ENCODE measurements at regions not wholly inside any gene's neighbourhood (a gene's known extent, or its start where the extent isn't known, plus 50 kb on each side); places are given as distances from the start of the nearest gene placed in this dataset.

DNA sequence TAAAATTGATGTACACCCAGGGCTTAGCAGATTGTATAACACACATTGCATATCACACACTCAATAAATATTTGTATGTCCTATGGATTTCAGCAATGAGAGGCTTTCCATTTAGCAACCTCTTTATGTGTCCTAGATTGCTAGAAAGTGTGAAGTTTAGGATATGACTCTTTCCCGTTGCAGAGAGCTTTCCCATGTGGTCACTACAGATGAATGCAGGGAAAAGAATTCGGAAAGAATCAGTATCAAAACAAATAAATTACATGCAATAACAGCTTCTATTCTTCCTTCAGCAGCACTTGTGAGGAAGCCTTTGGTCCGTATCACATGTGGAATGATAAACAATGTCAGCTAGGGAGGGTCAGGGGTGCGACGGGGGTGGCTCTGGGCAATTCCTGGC lies 870.1 kb downstream of the C6orf118 start:
- Histone ChIP-seq H4K8ac (replicated peaks; ENCODE audit: insufficient read length, low read depth, low read length) (no peak overlapping the region), H3T11ph (ENCODE audit: low read length) (no peak overlapping the region), H2BK120ac (ENCODE audit: low read depth, low read length, poor library complexity, severe bottlenecking) (no peak overlapping the region), H2AK5ac (ENCODE audit: insufficient read length, low read length) (no peak overlapping the region), H2BK12ac (ENCODE audit: insufficient read length, low read depth, low read length) (no peak overlapping the region), H3K14ac (ENCODE audit: insufficient read depth, low read length) (no peak overlapping the region), H4K5ac (ENCODE audit: insufficient read length, low read depth, low read length) (no peak overlapping the region), H4K20me1 (ENCODE audit: control insufficient read depth, insufficient read depth, insufficient read length) (no peaks in the 10 kb centered on the region), H2AFZ (ENCODE audit: low read length) (no peak overlapping the region), H2BK20ac (ENCODE audit: low read depth, low read length, poor library complexity, severe bottlenecking) (no peak overlapping the region), H3K27me3 (ENCODE audit: insufficient read depth, low read length) (no peaks in the 10 kb centered on the region), H2BK5ac (ENCODE audit: insufficient read length, low read length) (no peak overlapping the region), H3K9me3 (ENCODE audit: control insufficient read depth, low read depth, low read length) (no peaks in the 10 kb centered on the region), H3K4ac (ENCODE audit: low read depth, low read length) (no peak overlapping the region), H3K18ac (ENCODE audit: insufficient read length, low read depth, low read length) (no peak overlapping the region), H3K79me2 (ENCODE audit: insufficient read depth, low read length) (no peaks in the 10 kb centered on the region), H3K4me1 (ENCODE audit: insufficient read depth, low read length) (no peaks in the 10 kb centered on the region), H3K23ac (ENCODE audit: insufficient read length, low read depth, low read length) (no peak overlapping the region), H4K91ac (ENCODE audit: insufficient read length, low read depth, low read length) (no peak overlapping the region), H3K79me1 (ENCODE audit: insufficient read depth, low read depth, low read length, poor library complexity, severe bottlenecking) (no peaks in the 10 kb centered on the region), H3K27ac (ENCODE audit: insufficient read length, low read depth, low read length) (no peak overlapping the region), H3K4me2 (ENCODE audit: insufficient read depth, insufficient read length, low read length) (no peak overlapping the region), H3K23me2 (ENCODE audit: insufficient read length, low read depth, low read length, poor library complexity, severe bottlenecking) (no peaks in the 10 kb centered on the region), H2BK15ac (ENCODE audit: low read depth, low read length) (no peak overlapping the region), H3K56ac (ENCODE audit: insufficient read length, low read depth, low read length) (no peak overlapping the region), H3K9ac (ENCODE audit: extremely low read depth, insufficient read length, low read length) (no peak overlapping the region)
- TF ChIP-seq CTCF (conservative IDR thresholded peaks at IDR 0.05), result no peak
- Mint-ChIP-seq H3K4me3 (no peak overlapping the region), H3K36me3 (ENCODE audit: insufficient read depth in 1 of 3, low read depth in 3 of 3) (peaks cover 12 to 26% (median 17%) of the 10 kb centered on the region in 3 experiments), H3K27ac (no peak overlapping the region), H3K4me1 (no peaks in the 10 kb centered on the region; a peak in 1 of 4 replicates), H3K27me3 (ENCODE audit: low read depth) (no peaks in the 10 kb centered on the region), H3K9me3 (peaks cover 14 to 18% of the 10 kb centered on the region in 2 experiments)
- no CpG with 5 or more reads among the region's 5 CpGs for WGBS (ENCODE audit: extremely low coverage, insufficient read length, low lambda C conversion rate)
- no peak for DNase-seq

All from H9 (cell line).